GF-D8 (cell line): ENCODE measurements at regions not wholly inside any gene's neighbourhood (a gene's known extent, or its start where the extent isn't known, plus 50 kb on each side); places are given as distances from the start of the nearest gene placed in this dataset.

Source experiments
- DNase-seq: peaks from one replicate; lab custom pipeline; 2025; lab: John Stamatoyannopoulos, UW

DNA sequence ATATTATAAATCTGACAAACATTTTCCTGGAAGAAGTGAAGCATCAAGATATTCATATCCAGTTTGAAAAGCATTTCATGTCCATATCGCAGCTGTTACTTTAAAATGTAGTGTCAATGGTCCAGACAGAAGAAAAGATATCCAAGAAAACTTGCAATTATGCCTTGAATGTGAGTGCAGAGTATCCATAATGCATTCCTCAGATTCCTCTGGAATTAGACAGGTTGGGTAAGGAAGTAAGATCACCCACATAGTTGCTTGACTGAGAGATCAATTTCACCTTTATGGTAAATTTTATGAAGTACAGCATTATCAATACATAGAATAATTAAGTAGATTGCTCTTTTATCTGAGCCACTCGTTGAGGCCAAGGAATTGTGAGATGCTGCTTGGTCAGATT is 327.0 kb upstream of the SLITRK5 start:
- no peak for DNase-seq

DNA sequence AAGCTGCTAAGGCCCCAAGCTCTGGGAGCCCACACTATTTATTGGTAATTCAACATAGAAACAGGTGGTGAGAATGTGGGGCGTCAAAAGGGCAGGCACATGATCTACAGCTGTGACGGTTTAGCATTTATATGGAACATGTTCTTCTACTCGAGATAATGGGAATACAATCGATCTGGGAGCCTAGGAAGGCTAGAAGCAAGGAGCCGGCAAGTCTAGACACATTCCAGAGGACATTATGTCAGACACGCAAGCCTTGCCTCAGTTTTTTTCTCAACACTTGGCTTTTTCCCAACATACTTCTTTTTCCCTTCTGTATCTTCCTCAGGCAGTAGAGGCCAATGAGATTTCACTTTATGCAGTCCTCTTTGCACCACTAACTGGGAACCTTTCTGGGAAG is 315.7 kb upstream of the SLITRK5 start:
- DNase-seq: no peak

DNA sequence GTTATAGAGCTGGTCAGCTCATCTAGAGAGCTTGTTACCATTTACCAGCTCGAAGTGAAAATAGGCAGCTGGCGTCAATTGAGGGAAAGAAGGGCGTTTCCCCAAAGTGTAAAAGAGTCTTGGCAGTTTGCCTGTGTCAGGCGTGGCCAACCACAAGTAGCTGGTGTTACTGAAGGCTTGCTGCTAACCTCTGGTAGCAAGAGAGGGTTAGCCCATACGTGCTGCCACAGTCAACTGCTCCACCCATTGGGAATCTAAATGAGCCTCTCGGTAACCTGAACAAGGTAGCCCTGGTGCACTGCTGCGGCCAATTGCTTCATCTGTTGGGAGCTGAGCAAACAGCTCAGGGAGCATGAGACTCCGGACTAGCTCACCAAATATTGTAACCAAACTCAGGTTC is 314.9 kb upstream of the SLITRK5 start:
- no peak for DNase-seq

DNA sequence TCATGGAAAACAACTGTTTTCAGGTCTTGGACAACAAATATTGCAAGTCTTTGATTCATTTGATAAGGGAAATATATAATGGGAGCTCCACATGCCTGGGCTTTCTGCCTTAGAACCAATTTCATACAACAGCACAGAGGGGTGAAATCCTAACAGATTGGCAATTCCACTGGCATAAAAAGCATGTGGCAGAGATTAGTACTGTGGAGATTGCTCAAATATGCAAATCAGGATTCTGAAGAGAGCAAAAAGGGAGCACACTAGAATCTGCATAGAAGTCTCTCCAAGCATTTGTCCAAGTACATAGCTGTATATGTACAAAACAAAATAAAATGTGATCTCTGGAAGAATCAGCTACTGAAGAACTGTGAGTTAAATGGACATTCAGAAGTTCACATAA is 312.9 kb upstream of the SLITRK5 start:
- DNase-seq: no peak

DNA sequence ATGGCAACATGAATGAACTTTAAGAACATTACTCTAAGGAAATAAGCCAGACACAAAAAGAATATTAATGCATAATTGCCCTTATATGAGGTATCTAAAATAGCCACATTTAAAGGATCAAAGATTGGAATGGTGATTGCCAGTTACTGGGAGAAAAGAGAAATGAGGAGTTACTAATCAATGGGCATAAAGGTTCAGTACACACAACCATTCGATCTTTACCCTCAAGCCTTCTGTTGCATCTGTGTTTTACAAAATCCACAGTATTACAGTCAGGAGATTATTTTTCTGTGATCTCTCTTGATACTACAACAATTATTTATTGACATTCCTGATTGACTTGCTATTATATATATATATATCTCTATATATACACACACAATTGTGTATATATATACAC is 310.0 kb upstream of the SLITRK5 start:
- DNase-seq: no peak

DNA sequence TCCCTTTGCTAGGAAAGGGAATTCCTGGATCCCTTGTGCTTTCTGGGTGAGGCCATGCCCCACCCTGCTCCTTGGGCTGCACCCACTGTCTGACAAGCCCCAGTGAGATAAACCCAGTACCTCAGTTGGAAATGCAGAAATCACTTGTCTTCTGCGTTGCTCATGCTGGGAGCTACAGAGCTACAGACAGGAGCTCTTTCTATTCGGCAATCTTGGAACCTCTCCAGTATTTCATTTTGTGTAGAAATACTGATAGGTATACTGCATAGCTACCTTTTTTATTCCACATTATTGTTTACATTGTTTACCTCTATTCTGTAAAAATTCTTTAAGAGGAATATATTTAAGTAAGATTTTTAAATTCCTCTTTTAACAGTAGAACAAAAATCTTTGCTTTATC is 302.5 kb upstream of the SLITRK5 start:
- no peak for DNase-seq

DNA sequence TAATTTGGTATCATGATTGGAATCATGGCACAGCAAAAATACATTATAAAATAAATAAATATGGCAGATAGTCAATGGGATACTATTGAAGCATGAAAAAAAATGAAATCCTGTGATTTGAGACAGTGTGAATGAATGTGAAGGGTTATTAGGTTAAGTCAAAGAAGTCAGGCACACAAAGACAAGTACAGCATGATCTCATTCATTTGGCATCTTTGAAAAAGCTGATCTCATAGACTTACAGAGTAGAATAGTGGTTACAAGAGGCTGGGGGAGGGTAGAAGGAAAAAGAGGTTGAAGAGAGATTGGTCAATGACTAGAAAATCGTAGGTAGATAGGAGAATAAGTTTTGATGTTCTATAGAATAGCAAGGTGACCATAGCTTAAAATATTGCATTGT is 295.1 kb upstream of the SLITRK5 start:
- DNase-seq: no peak

DNA sequence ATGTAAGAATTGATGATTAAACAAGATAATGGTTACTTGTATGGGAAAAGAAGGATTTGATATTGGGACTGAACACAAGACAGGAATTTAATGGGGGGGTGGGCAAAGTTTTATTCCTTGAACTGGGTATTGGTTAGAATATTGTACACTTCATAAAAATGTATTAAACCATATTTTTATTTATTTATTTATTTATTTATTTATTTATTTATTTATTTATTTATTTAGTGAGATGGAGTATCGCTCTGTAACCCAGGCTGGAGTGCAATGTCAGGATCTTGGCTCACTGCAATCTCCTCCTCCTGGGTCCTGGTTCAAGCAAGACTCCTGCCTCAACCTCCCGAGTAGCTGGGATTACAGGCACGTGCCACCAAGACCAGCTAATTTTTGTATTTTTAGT is 287.1 kb upstream of the SLITRK5 start:
- DNase-seq: no peak

DNA sequence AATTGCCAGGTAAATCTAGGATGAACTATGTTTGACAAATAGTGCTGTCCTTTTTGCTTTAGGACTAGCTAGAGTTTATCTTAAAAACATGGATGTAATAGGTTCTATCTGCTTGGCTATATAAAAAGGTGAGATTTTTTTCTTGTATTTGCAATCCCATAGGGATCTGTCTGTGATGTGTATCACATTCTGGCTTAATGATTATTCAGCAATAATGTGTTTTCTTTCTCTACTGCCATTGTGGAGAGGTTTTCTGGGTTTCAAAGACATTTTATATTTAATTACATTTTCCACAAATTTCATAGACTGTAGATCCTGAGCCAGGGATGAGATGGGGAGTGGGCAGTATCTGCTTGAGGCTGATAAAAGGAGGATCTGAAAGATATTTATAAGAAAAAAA is 277.8 kb upstream of the SLITRK5 start:
- no peak for DNase-seq

DNA sequence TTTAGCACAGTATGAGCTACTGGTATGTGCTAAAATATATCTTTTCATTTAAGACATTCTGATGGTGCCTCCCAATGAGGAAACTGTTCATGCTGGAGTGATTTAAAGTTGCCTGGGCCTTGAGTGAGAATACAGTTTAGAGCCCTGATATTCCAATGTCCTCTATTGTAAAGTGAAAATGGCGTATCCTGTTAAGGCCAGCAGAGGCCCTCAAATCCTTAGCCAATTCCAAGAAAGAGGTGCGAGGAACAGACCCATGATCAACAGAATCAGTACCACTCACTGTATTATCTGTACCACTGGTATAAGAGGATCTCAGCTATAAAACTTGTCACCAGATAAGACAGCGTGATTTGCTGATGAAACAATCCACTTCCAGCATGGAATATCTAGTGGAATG is 273.1 kb upstream of the SLITRK5 start:
- no peak for DNase-seq

DNA sequence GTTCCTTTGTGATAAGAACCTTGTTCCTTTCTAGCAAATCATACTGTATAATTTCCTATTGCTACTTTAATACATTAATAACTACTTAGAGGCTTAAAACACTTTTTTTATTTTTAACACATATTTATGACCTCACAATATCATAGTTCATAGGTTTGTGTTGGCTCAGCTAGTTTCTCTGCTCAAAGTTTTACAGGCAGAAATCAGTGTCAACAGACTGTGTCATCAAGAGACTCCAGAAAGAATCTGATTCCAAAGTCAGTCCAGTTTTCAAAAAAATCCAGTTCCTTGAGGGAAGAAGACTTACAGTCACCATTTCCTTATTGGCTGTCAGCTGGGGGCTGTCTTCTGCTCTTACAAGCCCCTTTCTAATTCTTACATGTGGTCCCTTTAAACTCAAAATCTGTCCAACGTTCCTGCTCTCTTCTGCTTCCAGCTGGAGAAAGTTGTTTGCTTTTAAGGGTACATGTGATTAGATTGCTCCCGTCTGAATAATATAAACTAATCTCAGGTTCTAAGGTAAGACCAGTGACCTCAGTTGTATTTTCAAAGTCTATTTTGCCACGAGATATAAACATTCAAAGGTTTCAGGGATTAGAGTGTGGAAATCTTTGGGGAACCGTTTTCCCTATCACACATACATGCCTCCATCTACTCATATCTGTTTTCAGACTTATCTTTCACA is 267.3 kb upstream of the SLITRK5 start:
- no peak for DNase-seq

DNA sequence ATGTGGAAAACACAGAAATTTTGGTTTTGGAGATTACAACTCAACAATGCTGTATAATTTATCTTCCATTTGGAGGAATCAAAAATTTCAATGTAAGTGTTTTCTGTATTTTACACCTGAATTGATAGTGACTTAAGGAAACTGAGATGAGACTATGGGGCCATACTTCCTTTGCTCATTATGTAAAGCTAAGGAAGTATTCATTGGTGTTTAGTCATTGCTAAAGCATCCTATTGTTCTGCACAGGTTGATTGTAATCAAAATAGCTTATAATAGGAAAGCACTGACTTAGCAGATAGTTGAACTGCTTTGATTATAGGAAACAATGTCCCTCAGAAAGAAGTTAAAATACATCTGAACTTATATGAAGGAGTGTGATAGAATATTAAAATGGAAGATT is 244.4 kb upstream of the SLITRK5 start:
- no peak for DNase-seq

DNA sequence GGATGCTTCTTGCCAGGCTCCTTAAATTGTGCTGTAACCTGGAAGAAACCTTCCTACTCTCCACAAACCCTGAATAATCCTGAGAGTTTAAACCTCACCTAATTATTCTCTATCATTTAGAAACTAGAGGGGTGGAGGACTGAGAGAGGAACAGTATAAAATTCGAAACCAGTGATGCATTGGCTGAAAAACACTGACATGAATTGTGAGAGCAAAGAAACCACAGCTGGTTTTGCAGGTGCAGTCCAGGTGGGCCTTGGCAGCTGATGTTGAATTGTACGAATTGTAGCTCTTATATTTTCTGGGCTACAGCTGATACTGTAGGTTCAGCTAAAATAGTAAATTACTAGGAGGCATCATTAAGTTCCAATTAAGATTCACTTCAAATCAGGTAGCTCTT is 227.0 kb upstream of the SLITRK5 start:
- no peak for DNase-seq

DNA sequence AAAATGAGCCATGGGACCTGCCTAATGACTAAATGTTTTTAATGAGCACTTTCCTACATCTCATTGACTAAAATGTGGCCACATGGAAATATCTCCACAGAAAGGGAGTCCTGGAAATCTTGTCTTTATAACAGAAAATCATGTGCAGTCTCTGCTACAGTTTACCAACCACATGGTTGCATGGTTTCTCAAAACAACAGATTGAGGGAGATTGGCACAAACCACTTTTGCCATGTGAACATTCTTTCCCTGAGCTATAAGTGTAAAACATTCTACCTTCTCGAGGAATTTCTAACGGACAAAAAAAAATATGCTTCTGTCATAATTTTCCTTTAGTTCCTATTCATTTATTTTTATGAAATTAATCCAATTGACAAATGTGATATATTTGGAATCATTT is 218.9 kb upstream of the SLITRK5 start:
- no peak for DNase-seq

DNA sequence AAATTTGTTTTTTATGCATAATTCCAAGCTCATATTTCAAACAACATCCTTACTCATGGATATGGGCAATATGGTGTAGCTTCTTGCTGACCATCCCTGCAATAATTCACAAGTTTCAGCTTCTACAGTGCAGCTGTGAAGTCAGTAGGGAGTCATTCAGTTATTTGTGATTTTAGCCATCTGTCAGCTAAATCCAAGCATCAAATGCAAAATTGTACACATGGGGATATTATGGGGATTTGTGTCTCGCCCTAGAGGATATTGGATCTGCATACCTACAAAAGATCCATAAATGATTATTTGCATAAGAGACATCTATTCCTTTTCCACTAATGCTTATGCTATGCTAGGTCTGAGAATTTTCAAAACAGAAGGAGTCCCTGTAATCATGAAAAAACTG is 217.9 kb upstream of the SLITRK5 start:
- no peak for DNase-seq

DNA sequence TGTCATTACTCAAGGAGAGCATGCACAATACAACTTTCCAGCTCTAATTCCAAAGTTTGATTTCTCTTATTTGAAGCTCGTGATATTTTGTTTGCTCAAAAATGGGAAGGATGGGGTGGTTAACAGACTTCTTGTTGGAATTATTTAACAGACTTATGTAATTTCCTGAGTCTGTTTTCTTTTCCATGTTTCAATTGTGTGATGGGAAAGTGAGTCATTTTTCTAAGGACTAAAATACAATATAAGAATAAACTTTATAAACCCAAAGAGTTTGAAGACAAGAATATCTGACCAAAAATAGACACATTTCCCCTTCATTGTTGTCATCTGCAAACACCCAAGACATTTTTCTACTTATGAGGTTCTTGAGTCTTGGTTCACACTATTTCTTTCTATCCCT is 211.8 kb upstream of the SLITRK5 start:
- DNase-seq: no peak

DNA sequence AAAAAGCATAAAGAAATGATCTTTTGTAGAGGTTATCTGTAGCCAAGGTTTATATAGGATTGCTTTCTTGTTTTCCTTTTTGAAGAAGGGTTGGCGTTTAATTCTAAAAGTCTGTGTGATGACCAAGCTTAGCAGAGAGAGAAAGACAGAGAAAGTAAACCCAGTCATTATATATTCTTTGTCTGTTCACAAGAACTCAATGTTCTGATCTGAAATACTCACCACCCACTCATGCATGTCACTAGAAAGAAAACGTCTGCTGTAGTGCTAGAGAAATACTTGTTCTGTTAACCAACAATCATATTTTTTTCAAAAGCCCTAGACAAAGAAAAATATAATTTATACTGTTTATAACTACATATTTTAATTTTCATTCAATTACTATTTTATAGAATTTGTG is 173.7 kb upstream of the SLITRK5 start:
- DNase-seq: no peak

DNA sequence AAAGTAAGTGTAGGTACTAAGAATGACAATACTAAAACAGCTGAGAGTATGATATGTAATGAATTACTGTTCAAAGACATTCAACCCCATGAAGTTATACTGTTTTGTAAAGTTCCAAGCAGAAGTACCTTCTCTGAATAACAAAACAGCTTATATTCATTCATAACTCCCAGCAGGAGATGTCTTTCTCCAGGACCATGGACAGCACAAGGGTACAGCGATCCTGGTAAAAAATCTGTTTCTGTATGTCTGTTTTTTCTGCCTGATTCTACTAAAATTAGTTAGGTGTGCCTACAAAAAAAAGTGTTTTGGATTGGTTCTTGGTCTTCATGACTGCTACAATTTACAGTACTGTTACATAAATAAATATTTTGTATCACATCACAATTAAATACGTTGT is 172.5 kb upstream of the SLITRK5 start:
- no peak for DNase-seq

DNA sequence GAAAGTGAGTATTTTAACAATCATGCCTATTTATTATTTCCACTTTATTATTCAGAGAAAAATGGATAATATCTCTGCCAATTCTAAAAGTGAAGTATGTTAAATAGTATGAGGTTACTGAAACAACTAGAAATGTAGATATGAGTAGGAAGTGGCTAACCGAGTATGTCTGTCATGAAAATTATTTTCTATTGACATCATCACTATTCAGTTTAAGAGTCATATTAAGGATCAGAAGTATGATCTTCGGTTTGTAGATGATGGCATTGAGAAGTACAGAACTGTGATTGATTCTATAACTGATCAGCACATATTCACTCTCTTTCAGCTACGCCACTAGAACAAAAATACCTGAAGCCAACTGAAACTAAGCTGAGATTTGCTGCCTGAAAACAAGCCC is 146.4 kb upstream of the SLITRK5 start:
- DNase-seq: no peak

DNA sequence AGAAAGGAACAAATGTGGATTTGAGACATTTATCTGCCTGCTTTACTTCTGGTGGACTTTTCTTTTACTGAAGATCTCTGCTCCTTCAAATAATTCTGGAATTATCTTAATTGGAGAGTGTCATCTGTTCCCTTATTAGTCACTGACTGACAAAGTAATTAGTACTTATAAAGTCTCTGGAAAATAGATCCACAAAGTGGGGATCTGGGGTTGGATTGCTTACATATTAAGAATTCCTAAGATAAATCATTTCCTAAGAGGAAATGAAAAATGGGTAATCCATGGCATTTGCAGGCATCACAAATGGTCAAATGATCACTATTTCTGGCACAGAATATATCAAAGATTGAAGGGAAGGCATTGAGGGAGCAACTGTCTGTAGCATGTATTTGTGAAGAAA is 137.4 kb upstream of the SLITRK5 start:
- no peak for DNase-seq

DNA sequence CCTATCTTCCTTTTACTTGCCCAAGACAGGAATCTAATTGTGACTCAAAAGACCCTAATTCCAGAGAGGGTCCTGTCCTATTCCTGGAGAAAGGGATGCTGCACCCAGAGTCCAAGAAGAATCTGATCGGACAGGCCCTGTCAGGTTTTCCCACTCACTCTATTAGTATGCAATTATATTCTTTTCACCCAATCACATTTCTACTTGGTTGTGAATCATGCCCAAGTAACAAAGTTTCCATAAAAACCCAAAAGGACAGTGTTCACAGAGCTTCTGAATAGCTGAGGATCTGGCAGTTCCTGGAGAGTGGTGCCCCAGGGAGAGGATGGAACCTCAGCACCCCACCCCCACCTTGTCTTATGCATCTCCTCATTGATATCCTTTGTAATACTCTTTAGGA is 135.3 kb upstream of the SLITRK5 start:
- DNase-seq: no peak

DNA sequence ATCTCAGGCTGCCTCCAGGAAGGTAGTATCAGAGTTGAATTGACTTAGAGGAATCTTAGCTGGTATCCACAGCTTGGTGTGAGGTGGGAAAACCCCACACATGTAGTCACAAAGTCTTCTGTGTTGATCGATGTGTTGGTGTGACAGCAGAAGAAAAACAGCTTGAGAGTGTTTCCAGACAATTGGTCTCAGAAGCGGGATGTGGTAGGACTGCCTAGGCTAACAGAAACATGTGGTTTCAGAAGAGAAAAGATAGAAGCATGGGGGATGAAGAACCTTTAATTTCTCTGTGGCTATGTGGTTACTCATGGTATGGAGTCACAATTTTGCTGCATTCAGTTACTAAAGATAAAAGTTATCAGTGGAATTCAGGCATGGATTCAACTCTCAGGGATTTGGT is 134.7 kb upstream of the SLITRK5 start:
- DNase-seq: no peak

DNA sequence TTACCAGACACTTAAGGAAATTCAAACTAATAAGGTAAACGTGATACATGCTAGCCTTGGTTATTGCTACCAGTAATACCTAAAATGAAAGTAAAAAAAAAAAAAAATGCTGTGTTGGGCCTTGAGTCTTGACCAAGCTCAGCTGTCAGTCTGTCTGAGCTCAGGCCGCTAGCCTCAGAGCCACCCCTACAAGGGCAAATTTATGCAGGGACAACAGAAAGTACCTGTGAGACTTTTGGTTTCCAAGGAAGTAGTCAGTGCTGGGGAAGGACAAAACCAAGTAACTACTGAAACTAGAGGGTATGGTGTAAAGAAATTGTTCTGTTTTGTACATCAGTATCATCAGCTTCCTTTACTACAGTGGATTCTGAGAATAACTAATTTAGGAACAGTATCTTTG is 134.3 kb upstream of the SLITRK5 start:
- no peak for DNase-seq

DNA sequence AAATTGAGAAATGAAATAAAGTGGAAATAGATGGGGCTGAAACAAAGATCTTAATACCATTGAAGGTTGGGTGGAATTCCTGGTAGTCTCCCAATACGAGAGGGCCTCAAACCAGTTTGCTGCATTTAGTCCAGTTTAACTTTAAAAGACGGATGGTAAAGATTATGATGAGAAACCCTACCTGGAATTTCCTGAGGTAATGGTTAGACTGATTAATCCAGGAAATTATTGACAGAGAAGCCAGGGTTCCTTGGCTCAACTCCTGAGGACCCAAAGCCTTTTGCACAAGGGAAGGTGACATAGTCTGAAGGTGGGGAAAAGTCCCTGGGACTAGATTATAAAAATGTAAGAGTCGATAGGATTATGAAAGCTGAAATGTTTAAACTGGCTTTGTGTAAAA is 133.2 kb upstream of the SLITRK5 start:
- DNase-seq: no peak
